ENCODE measurements at regions not wholly inside any gene's neighbourhood (a gene's known extent, or its start where the extent isn't known, plus 50 kb on each side); places are given as distances from the start of the nearest gene placed in this dataset.
A peak's percentile ranks its signal among the peaks of the same experiment; 100 is the strongest.

GRCh38 chr3:159802864-159803263 is 185.8 kb upstream of the IL12A start:
- Histone ChIP-seq H3K4me1 (no peaks in the 10 kb centered on the region), H3K27ac (no peak overlapping the region), H3K9me3 (ENCODE audit: low read depth) (no peaks in the 10 kb centered on the region), H3K79me2 (ENCODE audit: low read depth) (no peaks in the 10 kb centered on the region), H3K4me3 (no peak overlapping the region), H4K20me1 (ENCODE audit: low read depth) (no peaks in the 10 kb centered on the region), H3K36me3 (no peaks in the 10 kb centered on the region), H3K27me3 (no peaks in the 10 kb centered on the region), H3F3A (ENCODE audit: low read depth) (no peaks in the 10 kb centered on the region), H3K9ac (no peak overlapping the region), H3K4me2 (no peak overlapping the region), H2AFZ (replicated peaks) (no peak overlapping the region)
- Mint-ChIP-seq H3K27ac (no peak overlapping the region), H3K36me3 (no peaks in the 10 kb centered on the region), H3K27me3 (ENCODE audit: insufficient read depth, low read depth) (peaks cover 3% of the 10 kb centered on the region), H3K9me3 (no peaks in the 10 kb centered on the region), H3K4me1 (peaks cover 16% of the 10 kb centered on the region), H3K4me3 (no peak overlapping the region)
- no peak for DNase-seq (ENCODE audit: low spot score)
- TF ChIP-seq EZH2phosphoT487 (IDR thresholded peaks at IDR 0.05) (no peak), CTCF (IDR thresholded peaks at IDR 0.05) (no peak), EZH2 (IDR thresholded peaks at IDR 0.05) (no peak)

GRCh38 chr3:159803459-159803858 is 185.2 kb upstream of the IL12A start:
- peaks cover 16% of the 10 kb centered on the region for H3K4me1 Mint-ChIP-seq
- H3K27me3 Mint-ChIP-seq (ENCODE audit: insufficient read depth, low read depth) = peaks cover 3% of the 10 kb centered on the region
- Histone ChIP-seq H3K27ac (no peak overlapping the region), H3F3A (ENCODE audit: low read depth) (no peaks in the 10 kb centered on the region), H4K20me1 (ENCODE audit: low read depth) (no peaks in the 10 kb centered on the region), H3K4me2 (no peak overlapping the region), H3K4me3 (no peak overlapping the region), H3K27me3 (no peaks in the 10 kb centered on the region), H3K9ac (no peak overlapping the region), H3K79me2 (ENCODE audit: low read depth) (no peaks in the 10 kb centered on the region), H3K9me3 (ENCODE audit: low read depth) (no peaks in the 10 kb centered on the region), H3K4me1 (no peaks in the 10 kb centered on the region), H2AFZ (replicated peaks) (no peak overlapping the region), H3K36me3 (no peaks in the 10 kb centered on the region)
- no peak overlapping the region for H3K27ac Mint-ChIP-seq
- no peaks in the 10 kb centered on the region for H3K36me3 Mint-ChIP-seq
- no peak for DNase-seq (ENCODE audit: low spot score)
- H3K4me3 Mint-ChIP-seq = no peak overlapping the region
- no peak for TF ChIP-seq EZH2 (IDR thresholded peaks at IDR 0.05)
- no peak for TF ChIP-seq CTCF (IDR thresholded peaks at IDR 0.05)
- TF ChIP-seq EZH2phosphoT487 (IDR thresholded peaks at IDR 0.05) = no peak
- H3K9me3 Mint-ChIP-seq = no peaks in the 10 kb centered on the region

GRCh38 chr3:159804726-159805410 is 183.8 kb upstream of the IL12A start:
- no peaks in the 10 kb centered on the region for H3K9me3 Mint-ChIP-seq
- Histone ChIP-seq H3K4me2 (no peak overlapping the region), H3K27me3 (no peaks in the 10 kb centered on the region), H3K4me1 (no peaks in the 10 kb centered on the region), H3F3A (ENCODE audit: low read depth) (no peaks in the 10 kb centered on the region), H2AFZ (replicated peaks) (no peak overlapping the region), H3K36me3 (no peaks in the 10 kb centered on the region), H3K9me3 (ENCODE audit: low read depth) (no peaks in the 10 kb centered on the region), H3K27ac (no peak overlapping the region), H4K20me1 (ENCODE audit: low read depth) (no peaks in the 10 kb centered on the region), H3K4me3 (no peak overlapping the region), H3K79me2 (ENCODE audit: low read depth) (no peaks in the 10 kb centered on the region), H3K9ac (no peak overlapping the region)
- H3K27me3 Mint-ChIP-seq (ENCODE audit: insufficient read depth, low read depth) = peaks cover 3% of the 10 kb centered on the region
- peak; percentile 89 for DNase-seq (ENCODE audit: low spot score)
- no peak overlapping the region for H3K4me3 Mint-ChIP-seq
- no peaks in the 10 kb centered on the region for H3K36me3 Mint-ChIP-seq
- peaks cover 9% of the 10 kb centered on the region for H3K4me1 Mint-ChIP-seq
- H3K27ac Mint-ChIP-seq = no peak overlapping the region
- TF ChIP-seq EZH2phosphoT487 (IDR thresholded peaks at IDR 0.05) (no peak), CTCF (IDR thresholded peaks at IDR 0.05) (peak; percentile 89), EZH2 (IDR thresholded peaks at IDR 0.05) (no peak)
